ENCODE measurements at regions not wholly inside any gene's neighbourhood (a gene's known extent, or its start where the extent isn't known, plus 50 kb on each side); places are given as distances from the start of the nearest gene placed in this dataset.
"Not testable (repeated sequence)": the region's sequence is repeated elsewhere in the genome, so short reads cannot be mapped to it uniquely, and the experiment has no call there.

DNA sequence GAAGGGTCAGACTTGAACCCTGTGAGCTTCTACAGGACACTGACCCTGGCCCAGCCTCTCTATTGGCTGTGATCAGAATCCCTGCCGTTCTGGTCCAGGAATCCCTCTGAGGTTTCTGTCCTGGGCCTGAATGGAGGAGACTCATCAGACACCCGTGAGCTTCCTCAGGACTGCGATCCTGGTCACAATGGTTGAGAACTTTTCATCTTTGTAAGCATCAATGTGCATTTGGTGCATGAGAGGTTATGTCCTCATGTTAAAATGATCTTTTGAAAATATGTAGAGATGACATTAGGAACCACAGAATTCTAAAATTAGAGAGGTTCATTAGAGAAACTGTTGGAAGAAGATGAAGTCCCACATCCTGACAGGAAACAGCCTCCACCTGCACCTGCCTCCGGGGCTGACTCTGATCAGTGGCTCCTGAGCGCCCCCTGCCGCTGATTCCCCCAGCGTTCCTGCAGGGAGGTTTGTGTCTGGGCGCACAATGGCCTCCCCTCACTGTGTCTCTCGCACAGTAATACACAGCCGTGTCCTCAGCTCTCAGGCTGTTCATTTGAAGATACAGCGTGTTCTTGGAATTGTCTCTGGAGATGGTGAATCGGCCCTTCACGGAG, 1148.2 kb downstream of the TMEM121 start:
- DNase-seq: not testable (repeated sequence)

GRCh38 chr14:106675716-106676115, 1149.3 kb downstream of the TMEM121 start:
- DNase-seq: not testable (repeated sequence)

GRCh38 chr14:106679776-106680175, 1153.4 kb downstream of the TMEM121 start:
- no peak for DNase-seq

GRCh38 chr14:106681161-106681560, 1154.8 kb downstream of the TMEM121 start:
- DNase-seq: no peak

GRCh38 chr14:106681568-106681967, 1155.2 kb downstream of the TMEM121 start:
- DNase-seq: no peak

- no peak for DNase-seq
Measured at GRCh38 chr14:106683631-106684030, 1157.2 kb downstream of the TMEM121 start.

GRCh38 chr14:106686533-106686932, 1160.2 kb downstream of the TMEM121 start:
- no peak for DNase-seq

DNA sequence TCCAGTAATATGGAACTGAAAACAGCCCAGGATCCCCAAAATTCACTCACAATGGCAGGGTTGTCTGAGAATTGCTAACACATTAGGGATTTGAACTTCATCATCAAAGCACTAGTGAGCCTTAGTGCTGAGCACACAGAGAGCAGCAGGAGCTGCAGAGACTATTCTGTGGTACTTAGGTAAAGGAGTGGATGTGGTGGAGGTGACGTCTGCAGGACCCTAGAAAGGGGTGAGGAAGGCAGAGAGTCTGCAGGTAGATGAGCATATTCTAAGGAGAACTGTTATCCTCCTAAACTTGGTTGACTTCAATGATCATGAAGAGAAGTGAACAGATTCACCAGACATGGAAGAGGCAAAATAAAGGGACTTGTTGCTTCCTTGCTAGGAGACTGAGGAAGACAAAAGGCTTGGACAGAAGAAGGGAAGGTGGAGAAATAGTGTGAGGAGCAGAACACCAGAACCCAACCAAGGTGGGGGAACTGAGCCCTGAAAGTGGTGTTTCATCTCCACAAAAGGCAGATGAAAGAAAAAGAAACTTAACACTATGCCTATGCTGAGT, 1164.0 kb downstream of the TMEM121 start:
- no peak for DNase-seq

DNA sequence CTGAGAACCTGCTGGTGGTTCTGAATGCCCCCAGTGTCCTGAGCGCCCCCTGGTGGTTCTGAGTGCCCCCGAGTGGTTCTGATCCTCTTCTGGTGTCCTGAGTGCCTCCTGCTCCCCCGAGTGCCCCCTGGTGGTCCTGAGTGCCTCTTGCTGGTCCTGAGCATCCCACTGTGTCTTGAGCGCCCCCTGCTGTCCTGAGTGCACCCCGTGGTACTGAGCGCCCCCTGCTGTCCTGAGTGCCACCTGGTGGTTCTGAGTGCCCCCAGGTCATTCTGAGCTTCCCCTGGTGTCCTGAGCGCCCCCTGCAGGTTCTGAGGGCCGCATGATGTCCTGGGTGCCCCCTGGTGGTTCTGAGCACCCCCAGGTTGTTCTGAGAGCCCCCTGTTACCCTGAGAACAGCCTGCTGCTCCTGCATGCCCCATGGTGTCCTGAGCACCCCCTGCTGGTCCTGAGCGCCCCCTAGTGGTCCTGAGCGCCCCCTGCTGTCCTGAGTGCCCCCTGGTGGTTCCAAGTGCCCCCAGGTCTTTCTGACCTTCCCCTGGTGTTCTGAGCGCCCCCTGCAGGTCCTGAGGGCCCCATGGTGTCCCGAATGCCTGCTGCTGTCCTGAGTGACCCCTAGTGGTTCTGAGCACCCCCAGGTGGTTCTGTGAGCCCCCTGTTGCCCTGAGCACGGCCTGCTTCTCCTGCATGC, 1165.4 kb downstream of the TMEM121 start:
- no peak for DNase-seq

DNA sequence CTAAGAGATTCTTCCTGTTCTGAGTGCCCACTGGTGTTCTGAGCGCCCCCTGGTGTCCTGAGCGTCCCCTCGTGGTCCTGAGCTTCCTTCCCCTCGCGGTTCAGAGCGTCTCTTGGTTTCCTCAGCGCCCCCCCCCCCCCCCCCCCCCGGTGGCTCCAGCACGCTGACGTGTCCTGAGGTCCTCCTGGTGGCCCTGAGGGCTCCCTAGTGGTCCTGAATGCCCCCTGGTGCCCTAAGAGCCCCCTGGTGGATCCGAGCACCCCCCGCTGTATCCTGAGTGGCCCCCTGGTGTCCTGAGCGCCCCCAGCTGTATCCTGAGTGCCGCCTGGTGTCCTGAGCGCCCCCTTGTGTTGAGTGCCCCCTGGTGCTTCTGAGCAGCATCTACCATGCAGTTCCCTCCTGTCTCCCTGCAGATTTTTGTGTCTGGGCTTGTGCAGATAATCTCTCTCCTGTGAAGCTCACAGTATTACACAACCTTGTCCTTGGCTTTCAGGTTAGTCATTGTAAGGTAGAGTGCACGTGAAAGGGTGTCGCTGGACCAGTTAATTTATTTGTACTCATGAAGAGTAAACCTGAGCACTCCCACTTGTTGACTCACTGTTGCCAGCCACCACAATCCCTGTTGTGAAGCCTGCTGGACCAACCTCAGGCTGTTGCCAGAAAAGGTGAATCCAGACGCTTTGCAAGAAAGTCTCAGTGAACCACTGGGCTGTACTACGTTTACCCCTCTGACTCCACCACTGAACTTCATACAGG, 1168.4 kb downstream of the TMEM121 start:
- no peak for DNase-seq

DNA sequence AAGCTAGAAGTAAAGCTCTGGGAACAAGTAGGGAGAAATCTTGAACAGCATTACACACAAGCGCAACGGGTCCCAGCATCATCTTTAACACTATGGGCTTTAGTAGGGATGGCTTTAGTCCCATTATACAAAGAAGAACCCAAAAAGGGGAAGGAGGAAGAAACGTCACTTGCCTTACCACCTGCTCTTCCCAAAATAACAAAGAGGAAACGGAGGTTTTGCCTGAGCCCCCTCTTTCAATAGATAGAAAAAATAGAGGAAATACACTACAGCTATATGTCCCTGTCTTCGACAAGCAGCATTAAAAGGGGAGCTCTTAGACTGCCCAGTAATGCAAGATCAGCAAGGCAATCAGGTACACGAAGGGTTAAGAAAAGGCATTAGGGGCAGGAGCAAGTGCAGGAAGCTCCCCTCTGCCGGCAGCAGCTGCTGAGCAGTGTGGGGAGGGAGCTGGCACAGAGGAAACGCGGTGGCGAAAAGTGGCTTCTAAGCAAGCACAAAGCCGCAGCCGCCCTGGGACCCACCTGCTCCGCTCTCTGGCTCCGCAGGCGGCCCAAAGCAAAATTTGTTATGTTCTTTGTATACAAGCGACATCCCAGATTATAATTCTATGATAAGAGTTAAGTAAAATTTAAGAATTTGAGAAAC, 1172.4 kb downstream of the TMEM121 start:
- not testable (repeated sequence) for DNase-seq

- DNase-seq: not testable (repeated sequence)
Measured at GRCh38 chr14:106703651-106704050, 1177.3 kb downstream of the TMEM121 start.

DNA sequence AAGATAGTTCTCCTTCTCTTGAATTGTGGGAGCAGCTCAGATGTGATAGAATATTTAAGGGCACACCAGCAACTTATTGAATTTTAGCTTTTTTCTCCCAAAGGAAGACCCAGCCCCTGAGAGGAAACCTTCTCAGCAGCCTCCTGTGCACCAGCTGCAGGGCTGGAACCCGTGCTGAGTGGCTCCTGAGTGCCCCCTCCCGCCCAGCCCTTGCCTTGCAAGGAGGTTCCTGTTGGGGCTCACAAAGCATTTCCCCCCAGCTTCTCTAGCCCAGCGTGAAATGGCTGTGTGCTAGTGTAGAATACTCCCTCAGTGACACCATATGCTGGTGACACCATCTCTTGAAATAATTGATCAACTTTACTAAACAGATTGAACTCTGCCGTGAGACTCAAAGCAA, 1180.1 kb downstream of the TMEM121 start:
- not testable (repeated sequence) for DNase-seq

- DNase-seq: not testable (repeated sequence)
Measured at GRCh38 chr14:106710187-106710586, 1183.8 kb downstream of the TMEM121 start.

- not testable (repeated sequence) for DNase-seq
Measured at GRCh38 chr14:106712513-106712912, 1186.1 kb downstream of the TMEM121 start.

GRCh38 chr14:106714446-106715428, 1188.4 kb downstream of the TMEM121 start:
- DNase-seq: not testable (repeated sequence)

- DNase-seq: not testable (repeated sequence)
Measured at GRCh38 chr14:106717544-106717943, 1191.2 kb downstream of the TMEM121 start.

- not testable (repeated sequence) for DNase-seq
Measured at GRCh38 chr14:106719880-106720279, 1193.5 kb downstream of the TMEM121 start.

DNA sequence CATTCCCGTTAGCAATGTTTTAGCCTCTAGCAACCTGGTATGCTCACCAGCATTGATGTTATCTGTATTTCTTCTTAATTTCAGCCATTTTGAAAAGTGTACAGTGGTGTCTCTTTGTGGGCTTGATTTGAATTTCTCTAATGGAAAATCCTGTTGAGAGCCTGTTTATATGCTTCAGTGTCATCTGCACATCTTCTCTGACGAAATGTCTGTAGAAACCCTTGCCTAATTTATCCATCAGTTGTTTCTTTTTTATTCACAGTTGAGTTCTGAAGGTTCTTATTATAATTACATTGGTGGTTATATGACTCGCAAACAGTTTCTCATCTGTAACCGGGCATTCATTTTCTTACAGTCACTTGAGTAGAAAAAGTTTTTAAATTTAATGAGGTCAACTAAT, 1195.5 kb downstream of the TMEM121 start:
- DNase-seq: not testable (repeated sequence)

DNA sequence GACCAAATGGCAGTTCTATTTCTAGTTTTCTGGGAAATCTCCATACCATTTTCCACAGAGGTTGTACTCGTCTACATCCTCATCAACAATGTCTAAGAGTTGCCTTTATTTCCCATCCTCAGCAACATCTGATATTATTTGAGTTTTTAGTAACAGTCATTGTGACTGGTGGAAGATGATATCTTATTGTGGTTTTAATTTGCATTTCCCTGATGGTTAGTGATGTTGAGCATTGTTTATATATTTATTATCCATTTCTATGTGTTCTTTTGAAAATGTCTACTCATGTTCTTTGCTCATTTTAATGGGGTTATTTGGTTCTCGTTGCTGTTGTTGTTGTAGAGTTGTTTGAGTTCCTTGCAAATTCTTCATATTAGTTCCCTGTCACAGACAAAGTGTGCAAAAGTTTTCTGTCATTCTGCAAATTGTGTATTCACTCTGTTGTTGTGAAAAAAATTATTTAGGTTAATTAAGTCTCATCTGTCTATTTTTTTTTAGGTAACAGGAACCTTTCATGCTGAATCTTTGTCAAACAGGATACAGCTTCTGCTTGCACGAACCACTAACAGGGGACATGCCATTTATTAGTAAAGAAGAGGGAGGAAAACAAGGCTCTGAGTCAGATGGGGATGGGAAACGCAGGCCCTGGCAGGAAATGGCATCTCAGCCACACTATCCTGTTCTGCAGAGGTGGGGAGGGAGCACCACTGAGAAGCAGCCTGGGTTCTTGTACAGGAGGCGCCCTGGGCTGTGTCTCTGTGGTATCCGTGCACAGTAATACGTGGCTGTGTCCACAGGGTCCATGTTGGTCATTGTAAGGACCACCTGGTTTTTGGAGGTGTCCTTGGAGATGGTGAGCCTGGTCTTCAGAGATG, 1196.7 kb downstream of the TMEM121 start:
- not testable (repeated sequence) for DNase-seq

DNA sequence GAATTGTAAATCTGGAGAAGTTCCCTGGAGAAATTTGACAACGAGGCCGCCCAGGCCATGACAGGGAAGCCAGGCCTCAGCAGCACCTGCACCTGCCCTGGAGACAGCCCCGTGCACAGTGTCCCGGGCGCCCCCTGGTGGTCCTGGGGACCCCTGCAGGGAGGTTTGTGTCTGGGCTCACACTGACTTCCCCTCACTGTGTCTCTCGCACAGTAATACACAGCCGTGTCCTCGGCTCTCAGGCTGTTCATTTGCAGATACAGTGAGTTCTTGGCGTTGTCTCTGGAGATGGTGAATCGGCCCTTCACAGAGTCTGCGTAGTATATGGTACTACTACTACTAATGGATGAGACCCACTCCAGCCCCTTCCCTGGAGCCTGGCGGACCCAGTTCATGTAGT, 1201.6 kb downstream of the TMEM121 start:
- not testable (repeated sequence) for DNase-seq
